ENCODE measurements at regions not wholly inside any gene's neighbourhood (a gene's known extent, or its start where the extent isn't known, plus 50 kb on each side); places are given as distances from the start of the nearest gene placed in this dataset.
"Not testable (repeated sequence)": the region's sequence is repeated elsewhere in the genome, so short reads cannot be mapped to it uniquely, and the experiment has no call there.

GRCh38 chr2:14081521-14081920, 551.0 kb upstream of the LRATD1 start:
- no peak for DNase-seq

GRCh38 chr2:14082640-14083039, 549.9 kb upstream of the LRATD1 start:
- no peak for DNase-seq

- DNase-seq, result no peak
These were observed 537.9 kb upstream of the LRATD1 start for GRCh38 chr2:14094592-14094991.

- DNase-seq, result not testable (repeated sequence)
These were observed 533.4 kb upstream of the LRATD1 start for GRCh38 chr2:14099101-14099500.

GRCh38 chr2:14114275-14114674, 518.2 kb upstream of the LRATD1 start:
- DNase-seq, result no peak

- DNase-seq, result no peak
These were observed 512.1 kb upstream of the LRATD1 start for GRCh38 chr2:14120376-14120775.

- DNase-seq, result no peak
These were observed 508.9 kb upstream of the LRATD1 start for GRCh38 chr2:14123436-14124103.

- no peak for DNase-seq
These were observed 506.8 kb upstream of the LRATD1 start for GRCh38 chr2:14125624-14126293.

GRCh38 chr2:14126846-14127245, 505.7 kb upstream of the LRATD1 start:
- no peak for DNase-seq

GRCh38 chr2:14127765-14128164, 504.8 kb upstream of the LRATD1 start:
- no peak for DNase-seq

- no peak for DNase-seq
These were observed 500.1 kb upstream of the LRATD1 start for GRCh38 chr2:14132386-14132785.

GRCh38 chr2:14134771-14135170, 497.7 kb upstream of the LRATD1 start:
- DNase-seq, result no peak

- no peak for DNase-seq
These were observed 496.5 kb upstream of the LRATD1 start for GRCh38 chr2:14136030-14136429.

- DNase-seq, result no peak
These were observed 494.9 kb upstream of the LRATD1 start for GRCh38 chr2:14137643-14138042.

- DNase-seq, result no peak
These were observed 492.4 kb upstream of the LRATD1 start for GRCh38 chr2:14140009-14140550.

GRCh38 chr2:14143435-14143834, 489.1 kb upstream of the LRATD1 start:
- DNase-seq, result no peak

- DNase-seq, result no peak
These were observed 484.3 kb upstream of the LRATD1 start for GRCh38 chr2:14148216-14148615.

- no peak for DNase-seq
These were observed 474.7 kb upstream of the LRATD1 start for GRCh38 chr2:14157816-14158215.

GRCh38 chr2:14180333-14180732, 452.2 kb upstream of the LRATD1 start:
- no peak for DNase-seq

GRCh38 chr2:14182227-14182946, 450.1 kb upstream of the LRATD1 start:
- no peak for DNase-seq

GRCh38 chr2:14185906-14186305, 446.6 kb upstream of the LRATD1 start:
- DNase-seq, result no peak

- no peak for DNase-seq
These were observed 444.1 kb upstream of the LRATD1 start for GRCh38 chr2:14188446-14188845.

GRCh38 chr2:14189929-14190328, 442.6 kb upstream of the LRATD1 start:
- DNase-seq, result no peak

Data from right kidney (tissue), 1 donor.